Retina (tissue), 1 donor: ENCODE measurements at regions not wholly inside any gene's neighbourhood (a gene's known extent, or its start where the extent isn't known, plus 50 kb on each side); places are given as distances from the start of the nearest gene placed in this dataset.

Source experiments
- DNase-seq: peaks from one replicate; pipeline ENCODE4 v3.0.0-alpha.2; 2016

DNA sequence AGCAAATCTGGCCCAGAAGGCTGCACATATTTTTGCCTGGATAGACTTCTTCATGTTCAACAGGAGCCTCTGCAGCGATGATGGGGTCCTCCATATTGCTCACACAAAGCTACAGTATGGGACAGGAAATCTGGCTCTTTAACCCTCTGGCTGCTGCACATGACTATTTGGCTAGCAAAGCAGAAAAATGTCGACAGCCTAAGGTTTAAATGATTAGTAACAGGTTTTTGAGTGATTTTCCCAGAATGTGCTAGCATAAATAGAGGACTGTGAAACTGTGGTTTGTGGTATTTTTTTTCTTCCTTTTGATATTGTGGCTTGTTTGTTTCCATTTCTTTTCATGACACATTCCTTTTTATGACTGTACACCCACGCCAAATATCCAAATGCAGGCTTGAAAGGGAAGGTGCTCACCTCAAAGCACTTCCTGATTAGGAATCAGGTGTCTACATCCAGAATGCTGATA is 120.2 kb upstream of the GK2 start:
- no peak for DNase-seq

DNA sequence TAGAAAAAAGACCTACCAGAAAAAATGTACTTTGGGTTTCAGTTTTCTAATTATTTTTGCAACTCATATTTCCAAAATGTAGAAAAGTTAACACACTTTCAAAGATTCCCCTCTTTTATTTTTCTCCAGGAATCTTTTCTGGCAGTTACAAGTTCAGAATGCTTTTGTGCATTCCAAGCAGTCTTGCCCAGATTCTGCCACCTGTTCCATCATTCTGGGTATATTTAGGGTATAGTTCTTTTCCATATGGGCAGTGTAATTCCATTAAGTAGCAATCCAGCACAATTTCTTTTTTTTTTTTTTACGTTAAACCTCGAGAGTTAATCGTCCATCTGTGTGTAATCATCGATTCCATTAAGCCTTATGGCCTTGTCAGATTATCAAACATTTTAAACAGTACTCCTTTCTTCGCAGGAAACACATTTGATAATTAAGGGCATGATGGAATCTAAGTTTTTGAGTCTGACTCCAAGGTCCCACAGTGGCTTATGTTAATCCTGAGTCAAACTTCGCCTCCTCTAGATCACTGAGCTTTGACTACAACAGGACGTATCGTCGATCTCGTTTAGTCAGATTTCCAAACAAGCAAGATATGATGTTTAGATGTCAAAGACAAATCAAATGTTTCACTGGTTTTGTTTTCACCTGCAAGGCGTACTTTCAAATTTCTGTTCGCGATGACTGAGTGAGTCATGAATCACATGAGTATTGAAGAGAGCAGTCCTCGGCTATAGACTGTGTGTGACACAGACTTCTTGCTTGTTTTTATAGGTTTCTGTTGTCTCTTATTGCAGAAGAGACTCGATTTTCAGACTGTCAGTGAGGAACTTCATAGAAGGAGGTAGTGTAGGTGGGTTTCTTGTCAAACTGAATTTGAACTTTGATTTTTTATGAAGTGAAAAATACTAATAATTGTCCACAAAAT is 118.9 kb upstream of the GK2 start:
- DNase-seq = no peak

DNA sequence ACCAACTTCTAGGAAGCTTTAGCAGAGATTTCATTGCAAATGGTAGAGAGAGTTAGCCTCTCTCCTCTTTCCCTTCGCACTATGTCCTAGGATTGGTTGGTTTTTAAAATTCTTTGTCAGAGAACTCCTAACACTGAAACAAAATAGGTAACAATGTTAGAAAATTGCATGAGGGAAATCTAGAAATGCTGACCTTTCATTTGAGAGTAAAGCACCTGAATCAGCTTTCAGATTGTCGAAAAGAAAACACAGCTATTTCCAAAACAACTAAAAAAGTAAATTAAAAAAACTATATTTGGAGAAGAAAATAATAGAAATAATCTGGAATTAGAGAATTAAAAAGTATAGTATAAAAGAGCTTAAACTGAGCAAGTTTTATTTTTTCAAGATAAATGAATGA is 108.1 kb upstream of the GK2 start:
- no peak for DNase-seq

DNA sequence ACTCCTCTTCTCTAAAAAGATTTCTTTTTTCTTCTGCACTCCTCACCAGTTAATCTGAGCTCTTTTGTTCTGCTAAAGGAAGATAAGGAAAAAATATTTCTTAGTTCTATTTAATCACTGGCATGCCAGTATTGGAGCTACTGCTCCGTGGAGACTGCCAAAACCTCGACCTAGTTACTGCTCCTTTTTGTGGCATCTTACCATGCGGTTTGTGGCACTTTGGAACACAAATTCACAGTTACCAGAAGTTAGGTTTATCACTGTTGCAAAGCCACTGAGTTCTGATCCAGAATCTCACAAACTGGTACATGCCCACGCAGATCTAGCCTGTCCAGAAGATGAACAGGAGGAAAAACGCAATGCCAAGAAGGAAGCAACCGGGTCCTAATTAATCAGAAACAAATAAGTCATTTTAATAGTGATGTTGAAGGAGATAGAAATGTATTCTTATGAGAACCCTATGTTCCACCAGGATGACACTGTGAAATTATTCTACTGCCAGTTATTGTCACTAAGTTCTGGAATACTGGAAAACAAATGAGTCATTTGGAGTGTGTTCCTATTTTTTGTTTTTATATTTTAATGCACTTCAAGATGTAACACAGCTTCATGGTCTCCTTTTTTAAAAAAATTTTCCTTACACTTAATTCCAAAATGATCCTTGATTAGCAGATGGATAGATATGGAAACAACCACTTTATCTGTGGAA is 106.7 kb upstream of the GK2 start:
- DNase-seq = no peak

DNA sequence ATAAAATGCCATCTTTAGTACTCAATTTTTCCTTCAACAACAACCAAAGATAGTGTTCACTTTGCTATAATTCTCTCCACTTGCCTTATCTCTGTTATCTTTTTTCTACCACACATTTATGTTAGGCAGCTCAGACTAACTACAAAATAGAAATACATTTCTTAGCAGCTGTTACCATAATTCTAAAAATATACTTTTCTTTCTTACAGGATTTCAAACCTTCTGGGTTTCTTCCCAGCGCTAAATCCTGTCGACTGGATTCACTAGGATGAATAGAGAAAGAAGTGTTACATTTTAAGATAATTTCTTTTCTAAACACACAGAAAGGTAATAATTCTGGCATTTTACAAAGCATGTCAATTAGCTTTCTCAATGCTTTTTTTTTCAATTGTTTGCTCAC is 105.5 kb upstream of the GK2 start:
- DNase-seq = no peak

DNA sequence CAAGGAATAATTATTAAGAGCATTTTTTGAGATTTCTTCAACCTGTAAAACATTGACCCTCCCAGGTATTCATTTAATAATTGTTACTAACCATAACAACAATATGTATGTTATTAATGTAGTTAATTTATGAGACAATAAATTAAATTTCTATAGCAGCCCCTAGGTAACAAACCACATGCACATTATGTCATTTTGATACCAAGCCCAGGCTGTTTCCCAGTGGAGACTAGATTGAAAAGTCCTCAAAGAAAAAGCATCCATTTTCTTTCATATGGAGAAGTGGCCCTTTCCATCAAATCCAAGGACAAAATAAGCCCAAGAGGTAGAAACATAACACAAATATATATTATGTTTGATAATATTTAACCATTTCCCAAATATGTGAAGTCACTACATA is 104.3 kb upstream of the GK2 start:
- no peak for DNase-seq

DNA sequence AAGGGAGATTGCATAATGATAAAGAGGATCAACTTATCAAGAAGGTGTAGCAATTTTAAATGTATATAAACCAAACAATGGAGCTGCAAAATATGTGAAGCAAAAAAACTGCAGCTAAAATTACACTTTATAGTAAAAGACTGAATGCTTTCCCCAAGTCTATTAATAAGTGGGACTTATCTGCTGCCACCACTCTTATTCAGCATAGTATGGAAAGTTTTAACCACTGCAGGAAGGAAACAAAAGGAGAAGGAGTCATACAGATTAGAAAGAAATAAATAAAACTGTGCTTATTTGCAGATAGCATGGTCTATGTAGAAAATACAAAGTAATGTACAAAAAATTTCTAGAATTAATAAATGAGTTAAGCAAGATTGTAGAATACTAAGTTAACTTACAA is 94.1 kb upstream of the GK2 start:
- DNase-seq = no peak

DNA sequence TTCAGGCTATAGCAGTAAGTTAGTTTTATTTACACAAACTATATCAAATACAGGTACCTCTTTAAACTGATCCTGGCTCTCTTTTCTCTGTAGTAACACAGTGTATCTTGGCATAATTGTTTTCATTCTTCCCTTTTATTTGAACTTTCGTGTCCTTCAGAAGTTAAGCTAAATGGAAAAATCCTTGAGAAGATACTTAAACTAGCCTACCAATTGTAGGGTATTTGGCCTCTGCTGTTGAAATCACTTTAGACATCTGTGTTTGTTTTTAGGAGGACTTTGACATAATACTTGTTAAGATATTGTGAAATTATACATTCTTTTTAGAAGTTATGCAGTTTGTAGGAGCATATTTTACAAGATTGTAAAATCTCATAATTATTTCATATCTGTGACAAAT is 90.3 kb upstream of the GK2 start:
- no peak for DNase-seq

DNA sequence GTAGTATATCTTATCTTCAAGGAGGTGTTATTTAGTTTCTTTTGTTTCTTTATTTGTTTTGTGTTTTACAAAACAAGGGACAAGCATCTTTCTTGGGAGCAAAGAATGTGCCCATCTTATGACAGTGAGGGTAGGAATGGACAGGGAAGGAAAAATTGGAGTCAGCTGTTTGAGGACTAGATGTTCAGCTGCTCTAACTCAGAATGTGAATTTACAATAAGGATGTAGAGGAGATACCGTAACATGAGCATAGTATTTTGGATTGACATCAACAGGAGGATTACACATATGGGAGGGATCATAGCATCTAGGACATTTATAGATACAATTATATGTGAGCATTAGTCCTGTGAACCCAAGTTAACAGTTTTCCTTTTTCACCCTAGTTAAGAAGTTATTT is 89.0 kb upstream of the GK2 start:
- no peak for DNase-seq

DNA sequence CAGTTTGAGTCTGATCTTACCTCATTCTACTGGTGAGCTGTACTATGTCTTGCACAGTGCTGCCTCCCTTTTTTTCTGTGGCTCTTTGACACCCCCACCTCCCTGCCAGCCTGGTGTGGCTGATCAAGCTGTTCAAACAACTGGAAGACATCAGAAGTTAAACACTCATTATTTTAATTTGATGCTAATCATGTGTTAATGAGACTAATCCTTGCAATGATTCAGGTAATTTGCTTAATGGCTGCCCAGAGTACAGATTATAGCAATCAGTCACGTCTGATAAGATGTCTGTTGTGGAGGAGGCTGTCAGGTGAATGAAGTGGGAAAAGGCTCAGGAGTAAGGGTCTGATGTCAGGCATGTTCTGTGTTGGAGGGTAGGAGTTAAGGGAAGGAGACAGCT is 87.4 kb upstream of the GK2 start:
- peak; percentile 8 for DNase-seq

DNA sequence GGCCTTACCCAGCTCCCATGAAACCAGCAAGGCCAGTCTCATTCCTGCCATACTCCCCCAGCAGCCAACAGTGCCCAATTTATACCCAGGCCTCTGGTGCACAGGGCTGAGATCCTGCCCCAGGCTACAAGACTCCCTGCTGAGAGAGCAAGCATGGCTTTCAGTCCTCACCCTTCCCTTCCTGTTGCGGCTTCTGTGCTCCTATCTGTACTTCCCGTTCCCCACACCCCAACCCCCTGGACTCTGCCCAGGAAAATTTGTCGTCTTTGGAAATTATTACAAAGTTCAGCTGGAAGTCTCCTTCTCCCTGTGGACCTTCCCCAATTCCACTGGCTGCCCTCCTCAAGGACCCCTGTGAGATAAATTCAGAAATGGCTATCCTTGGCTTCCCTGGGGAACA is 84.1 kb upstream of the GK2 start:
- DNase-seq = no peak

DNA sequence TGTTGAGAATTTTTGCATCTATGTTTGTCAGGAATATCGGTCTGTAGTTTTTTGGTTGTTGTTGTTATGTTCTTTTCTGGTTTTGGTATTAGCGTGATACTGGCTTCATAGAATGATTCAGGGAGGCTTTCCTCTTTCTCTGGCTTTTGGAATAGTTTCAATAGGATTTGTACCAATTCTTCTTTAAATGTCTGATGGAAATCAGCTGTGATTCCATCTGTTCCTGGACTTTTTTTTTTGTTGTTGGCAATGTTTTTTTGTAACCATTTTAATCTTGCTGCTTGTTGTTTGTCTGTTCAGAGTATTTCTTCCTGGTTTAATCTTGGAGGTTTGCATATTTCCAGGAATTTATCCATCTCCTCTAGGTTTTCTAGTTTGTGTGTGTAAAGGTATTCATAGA is 81.5 kb upstream of the GK2 start:
- no peak for DNase-seq

DNA sequence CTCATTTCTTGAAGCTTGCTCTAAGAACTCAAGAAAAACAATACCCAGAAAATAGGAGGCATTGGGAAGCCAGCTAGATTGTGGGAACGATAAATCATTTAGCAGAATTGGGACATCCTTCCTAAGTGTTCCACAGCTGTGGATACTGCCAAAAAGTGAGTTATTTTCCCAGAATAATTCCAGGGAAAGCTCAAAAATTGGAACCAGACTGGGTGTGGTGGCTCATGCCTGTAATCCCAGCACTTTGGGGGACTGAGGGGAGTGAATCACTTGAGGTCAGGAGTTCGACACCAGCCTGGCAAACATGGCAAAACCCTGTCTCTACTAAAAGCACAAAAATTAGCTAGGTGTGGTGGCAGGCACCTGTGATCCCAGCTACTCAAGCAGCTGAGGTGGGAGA is 68.2 kb upstream of the GK2 start:
- DNase-seq = no peak

DNA sequence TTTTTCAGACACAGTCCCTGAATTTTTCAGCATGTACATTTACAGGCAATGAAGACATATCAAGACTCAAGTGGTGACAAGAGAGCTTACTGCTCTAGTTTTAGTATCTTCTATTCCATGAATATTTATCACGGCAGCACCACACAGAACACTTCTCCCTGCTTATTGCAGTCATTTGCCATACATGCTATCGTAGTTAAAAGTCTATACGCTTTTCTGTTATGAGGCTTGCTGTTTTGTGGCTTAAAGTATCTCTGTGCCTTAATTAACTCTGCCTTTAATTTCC is 65.4 kb upstream of the GK2 start:
- no peak for DNase-seq

DNA sequence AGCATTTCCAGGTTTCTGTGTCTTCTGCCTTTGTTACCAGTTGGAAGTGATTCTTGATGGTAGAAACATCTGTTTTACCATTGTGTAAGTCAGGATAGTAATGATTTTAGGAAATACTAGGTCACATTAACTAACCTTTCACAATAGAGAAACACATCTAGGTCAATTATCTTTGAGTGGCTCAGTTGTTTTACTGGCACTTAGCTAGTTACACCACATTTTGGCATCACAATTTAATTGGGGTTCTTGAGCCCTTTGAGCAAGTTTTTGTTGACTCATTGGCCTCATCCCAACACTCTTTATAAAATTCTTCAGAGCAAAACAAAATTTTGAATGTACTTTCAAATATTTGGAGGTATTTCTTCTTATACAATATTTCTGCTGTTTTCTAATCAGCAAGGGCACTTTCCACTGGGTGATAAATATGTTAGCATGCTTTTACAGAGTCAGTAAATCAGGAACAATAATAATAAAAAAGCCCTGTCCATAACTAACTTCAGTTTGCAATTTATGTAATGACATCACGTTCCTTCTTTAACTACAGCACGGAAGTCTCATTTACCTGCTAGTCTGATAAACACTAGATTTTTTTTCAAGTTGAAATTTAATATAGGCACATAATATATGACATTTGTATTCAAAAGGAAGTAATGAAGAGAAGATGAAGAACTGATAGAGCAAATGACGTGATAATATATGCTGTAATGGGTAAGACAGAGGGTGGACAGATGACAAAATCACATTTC is 64.8 kb upstream of the GK2 start:
- DNase-seq = no peak

DNA sequence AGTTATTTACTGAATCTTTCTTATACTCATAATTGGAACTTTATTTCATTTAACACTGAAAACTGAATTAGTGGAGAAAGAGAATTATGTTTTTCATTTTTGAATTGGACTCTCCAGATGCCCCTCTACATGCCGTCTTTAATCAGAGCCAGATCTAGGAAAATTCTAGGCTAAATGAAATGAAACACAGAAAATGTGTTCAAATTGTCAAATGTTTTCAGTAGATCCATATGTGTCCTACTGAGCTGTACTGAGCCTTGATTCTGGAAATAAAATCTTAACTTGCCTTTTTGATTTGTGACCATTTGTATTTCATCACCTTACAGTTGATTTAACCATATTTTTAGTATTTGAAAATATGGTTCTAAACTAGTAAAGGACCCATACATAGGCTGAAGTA is 64.0 kb upstream of the GK2 start:
- no peak for DNase-seq

DNA sequence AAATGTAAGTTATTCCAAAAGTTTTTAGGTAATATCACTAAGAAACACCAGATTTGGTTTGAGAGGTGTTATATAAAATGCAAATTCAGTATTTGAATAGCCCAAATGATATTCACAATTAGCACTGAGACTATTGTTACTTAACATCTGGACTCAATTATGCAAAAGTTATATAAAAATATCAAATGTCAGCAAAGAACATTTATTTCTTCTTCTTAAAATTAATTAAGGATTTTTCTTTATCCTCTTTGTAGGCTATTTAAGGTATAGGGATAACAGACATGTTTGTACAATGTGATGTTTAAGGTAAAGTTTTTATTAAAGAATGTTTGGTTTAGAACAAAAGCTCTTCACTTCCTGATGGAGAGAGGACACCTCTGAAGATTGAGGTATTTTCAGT is 63.3 kb upstream of the GK2 start:
- no peak for DNase-seq

DNA sequence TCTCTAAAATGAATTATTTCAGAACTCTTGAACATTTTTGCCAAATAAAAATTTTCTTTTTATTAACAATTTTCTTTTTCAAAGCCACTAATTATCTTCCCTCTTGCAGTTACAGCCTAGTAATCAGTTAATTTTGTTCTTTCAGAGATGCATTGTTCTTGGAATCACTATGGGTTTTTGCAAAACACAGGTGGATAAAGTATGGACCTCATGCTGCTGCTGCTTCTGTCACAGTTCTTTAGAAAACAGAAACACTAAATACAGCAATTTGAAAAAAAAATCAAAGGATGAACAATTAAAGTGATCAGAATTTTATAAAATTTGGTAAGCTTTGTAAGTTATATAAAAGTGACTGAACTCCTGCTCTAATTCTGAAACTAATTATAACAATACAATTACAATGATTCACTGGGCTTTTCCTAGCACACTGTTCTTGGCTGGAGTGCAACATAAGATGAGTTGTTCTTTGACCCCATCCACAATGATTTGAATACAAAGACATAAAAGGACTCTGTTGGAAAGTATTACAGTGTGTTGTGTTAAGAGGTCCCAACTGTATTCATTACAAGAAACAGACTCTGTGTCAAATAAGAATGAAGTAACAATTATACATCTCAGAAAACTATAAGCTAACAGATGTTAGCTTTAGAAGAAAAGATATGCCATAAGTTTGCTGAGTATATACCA is 59.4 kb upstream of the GK2 start:
- DNase-seq = no peak

DNA sequence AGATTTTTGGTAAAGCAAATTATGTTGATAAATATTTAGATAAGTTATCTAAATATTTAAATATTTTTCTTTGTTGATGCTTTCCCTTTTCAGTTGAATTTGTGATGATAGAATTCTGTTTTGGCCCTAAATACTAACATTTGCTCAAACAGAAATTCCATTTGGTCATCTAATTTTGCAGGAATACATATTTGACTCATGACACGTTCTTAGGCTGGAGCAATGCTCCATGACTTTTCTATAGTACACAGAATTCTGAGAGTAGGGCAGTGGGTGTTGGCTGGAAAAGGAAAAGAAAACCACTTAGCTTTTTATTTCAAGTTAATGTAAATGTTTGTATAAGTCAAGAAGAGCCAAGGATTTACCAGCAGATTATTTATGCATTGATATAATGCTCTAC is 58.6 kb upstream of the GK2 start:
- no peak for DNase-seq
